HepG2 (cell line): ENCODE measurements at regions not wholly inside any gene's neighbourhood (a gene's known extent, or its start where the extent isn't known, plus 50 kb on each side); places are given as distances from the start of the nearest gene placed in this dataset.
A peak's percentile ranks its signal among the peaks of the same experiment; 100 is the strongest.

ENCODE experiments used
- ATF7 ChIP-seq, 2 experiments: fragments of 450-650 bp in 1 of 2; sonication (generic) in 1 of 2; formaldehyde crosslinking in 1 of 2; IDR thresholded peaks; 2 replicates each; pipeline versions ENCODE4 v1.4.0 to v1.6.1; 2016 to 2020; ENCODE audit warnings: antibody characterized with exemption in 1 of 2, mild to moderate bottlenecking in 1 of 2, missing genetic modification reagents in 1 of 2
- ESRRA ChIP-seq: sonication (generic); formaldehyde crosslinking; IDR thresholded peaks from 2 replicates; pipeline ENCODE4 v1.5.1; 2020; ENCODE audit warnings: mild to moderate bottlenecking, low read depth, missing genetic modification reagents
- GLI4 ChIP-seq: sonication (generic); formaldehyde crosslinking; IDR thresholded peaks from 2 replicates; pipeline ENCODE4 v1.5.1; 2020; ENCODE audit warnings: missing genetic modification reagents, mild to moderate bottlenecking, moderate library complexity, borderline replicate concordance
- HNF4A ChIP-seq: sonication (generic); formaldehyde crosslinking; IDR thresholded peaks from 2 replicates; pipeline ENCODE4 v1.4.0; 2020; ENCODE audit warnings: missing genetic modification reagents
- NCOR1 ChIP-seq: fragments of 200-600 bp; sonication (generic); IDR thresholded peaks from 2 replicates; pipeline ENCODE4 v1.7.0; 2017; ENCODE audit warnings: antibody characterized with exemption, low read length, borderline replicate concordance
- NR2F1 ChIP-seq, 2 experiments: fragments of 450-650 bp in 1 of 2; formaldehyde crosslinking in 1 of 2; IDR thresholded peaks; 2 replicates each; pipeline versions ENCODE4 v1.5.0 to v1.6.1; 2016 to 2020; ENCODE audit warnings: mild to moderate bottlenecking in 1 of 2, missing compliant biosample characterization in 1 of 2, missing genetic modification reagents in 1 of 2, moderate library complexity in 1 of 2
- PHF21A ChIP-seq: sonication (generic); formaldehyde crosslinking; IDR thresholded peaks from 2 replicates; pipeline ENCODE4 v1.5.0; 2020; ENCODE audit warnings: mild to moderate bottlenecking, missing genetic modification reagents
- RARA ChIP-seq: IDR thresholded peaks from 2 replicates; pipeline ENCODE4 v1.6.1; 2016; ENCODE audit warnings: missing genetic modification reagents, missing compliant biosample characterization
- RCOR2 ChIP-seq: IDR thresholded peaks from 2 replicates; pipeline ENCODE4 v1.6.1; 2016; ENCODE audit warnings: missing biosample characterization, missing genetic modification reagents
- SOX6 ChIP-seq, 2 experiments: fragments of 450-650 bp in 1 of 2; sonication (generic) in 1 of 2; formaldehyde crosslinking in 1 of 2; IDR thresholded peaks; 2 replicates each; pipeline versions ENCODE4 v1.4.0 to v1.6.1; 2017 to 2020; ENCODE audit warnings: antibody characterized with exemption in 1 of 2, mild to moderate bottlenecking in 1 of 2, missing genetic modification reagents in 1 of 2
- TEAD3 ChIP-seq: optimal IDR thresholded peaks from 2 replicates; pipeline ENCODE3; 2016; ENCODE audit warnings: borderline replicate concordance
- ZNF619 ChIP-seq: sonication (generic); formaldehyde crosslinking; IDR thresholded peaks from 2 replicates; pipeline ENCODE4 v1.4.0; 2020; ENCODE audit warnings: mild to moderate bottlenecking, missing genetic modification reagents
- TF ChIP-seq, protein P1 (sequence below): sonication (generic); formaldehyde crosslinking; IDR thresholded peaks from 2 replicates; pipeline ENCODE4 v1.8.0; 2022; ENCODE audit warnings: mild to moderate bottlenecking, missing genetic modification reagents, borderline replicate concordance
- TF ChIP-seq, protein P2 (sequence below): sonication (generic); formaldehyde crosslinking; IDR thresholded peaks from 2 replicates; pipeline ENCODE4 v1.4.0; 2020; ENCODE audit warnings: missing genetic modification reagents
- TF ChIP-seq, protein P3 (sequence below): sonication (generic); formaldehyde crosslinking; IDR thresholded peaks from 2 replicates; pipeline ENCODE4 v1.5.1; 2020; ENCODE audit warnings: mild to moderate bottlenecking, missing genetic modification reagents, moderate library complexity
- TF ChIP-seq, protein P4 (sequence below): IDR thresholded peaks from 2 replicates; pipeline ENCODE4 v1.4.0; 2020; ENCODE audit warnings: mild to moderate bottlenecking, missing genetic modification reagents

DNA sequence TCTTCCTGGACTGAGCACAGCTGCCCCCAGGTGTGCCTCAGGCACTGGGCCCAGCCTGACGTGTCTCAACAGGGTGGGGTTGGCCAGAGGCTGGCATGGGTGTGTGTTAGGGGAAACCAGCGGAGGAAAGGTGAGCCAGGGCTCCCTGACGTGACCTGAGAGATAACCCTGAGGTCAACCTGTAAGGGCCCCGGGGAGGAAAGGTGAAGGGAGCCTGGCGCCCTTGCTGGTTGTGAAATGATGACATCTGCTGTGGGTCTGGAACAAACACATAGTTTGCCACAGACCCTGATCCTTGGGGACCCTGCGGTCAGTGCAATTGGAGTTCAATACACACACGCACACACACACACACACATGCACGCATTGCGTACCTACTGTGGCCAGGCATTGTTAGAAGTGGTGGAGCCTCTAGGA is 100.2 kb upstream of the TLE3 start (continued):
- no peak for TF ChIP-seq SOX6 (IDR thresholded peaks at IDR 0.05)
- TF ChIP-seq SOX6 (CRISPR knock-in tag; IDR thresholded peaks at IDR 0.05), result peak; percentile 79
- TF ChIP-seq NCOR1, result peak; percentile 62; the same call in 1 of the 2 replicates
- peak; percentile 67 for TF ChIP-seq RARA (CRISPR knock-in tag)
- no peak for TF ChIP-seq RCOR2
- TF ChIP-seq ATF7 (IDR thresholded peaks at IDR 0.05), result no peak
- 0 out of 2 replicates have a peak, but pooled peaks have one; percentile 34 for TF ChIP-seq ATF7 (CRISPR knock-in tag; IDR thresholded peaks at IDR 0.05)
- 0 out of 4 replicates have a peak, but pooled peaks of 1 of the 2 experiments have one; percentile 36 for TF ChIP-seq NR2F1 (CRISPR knock-in tag; IDR thresholded peaks at IDR 0.05)
- no peak for TF ChIP-seq ZNF619 (CRISPR knock-in tag)
- TF ChIP-seq, protein P1, sequence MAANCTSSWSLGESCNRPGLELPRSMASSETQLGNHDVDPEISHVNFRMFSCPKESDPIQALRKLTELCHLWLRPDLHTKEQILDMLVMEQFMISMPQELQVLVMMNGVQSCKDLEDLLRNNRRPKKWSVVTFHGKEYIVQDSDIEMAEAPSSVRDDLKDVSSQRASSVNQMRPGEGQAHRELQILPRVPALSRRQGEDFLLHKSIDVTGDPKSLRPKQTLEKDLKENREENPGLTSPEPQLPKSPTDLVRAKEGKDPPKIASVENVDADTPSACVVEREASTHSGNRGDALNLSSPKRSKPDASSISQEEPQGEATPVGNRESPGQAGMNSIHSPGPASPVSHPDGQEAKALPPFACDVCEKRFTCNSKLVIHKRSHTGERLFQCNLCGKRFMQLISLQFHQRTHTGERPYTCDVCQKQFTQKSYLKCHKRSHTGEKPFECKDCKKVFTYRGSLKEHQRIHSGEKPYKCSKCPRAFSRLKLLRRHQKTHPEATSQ (CRISPR knock-in tag), result no peak
- 0 out of 2 replicates have a peak, but pooled peaks have one; percentile 28 for TF ChIP-seq PHF21A (CRISPR knock-in tag)
- TF ChIP-seq, protein P2, sequence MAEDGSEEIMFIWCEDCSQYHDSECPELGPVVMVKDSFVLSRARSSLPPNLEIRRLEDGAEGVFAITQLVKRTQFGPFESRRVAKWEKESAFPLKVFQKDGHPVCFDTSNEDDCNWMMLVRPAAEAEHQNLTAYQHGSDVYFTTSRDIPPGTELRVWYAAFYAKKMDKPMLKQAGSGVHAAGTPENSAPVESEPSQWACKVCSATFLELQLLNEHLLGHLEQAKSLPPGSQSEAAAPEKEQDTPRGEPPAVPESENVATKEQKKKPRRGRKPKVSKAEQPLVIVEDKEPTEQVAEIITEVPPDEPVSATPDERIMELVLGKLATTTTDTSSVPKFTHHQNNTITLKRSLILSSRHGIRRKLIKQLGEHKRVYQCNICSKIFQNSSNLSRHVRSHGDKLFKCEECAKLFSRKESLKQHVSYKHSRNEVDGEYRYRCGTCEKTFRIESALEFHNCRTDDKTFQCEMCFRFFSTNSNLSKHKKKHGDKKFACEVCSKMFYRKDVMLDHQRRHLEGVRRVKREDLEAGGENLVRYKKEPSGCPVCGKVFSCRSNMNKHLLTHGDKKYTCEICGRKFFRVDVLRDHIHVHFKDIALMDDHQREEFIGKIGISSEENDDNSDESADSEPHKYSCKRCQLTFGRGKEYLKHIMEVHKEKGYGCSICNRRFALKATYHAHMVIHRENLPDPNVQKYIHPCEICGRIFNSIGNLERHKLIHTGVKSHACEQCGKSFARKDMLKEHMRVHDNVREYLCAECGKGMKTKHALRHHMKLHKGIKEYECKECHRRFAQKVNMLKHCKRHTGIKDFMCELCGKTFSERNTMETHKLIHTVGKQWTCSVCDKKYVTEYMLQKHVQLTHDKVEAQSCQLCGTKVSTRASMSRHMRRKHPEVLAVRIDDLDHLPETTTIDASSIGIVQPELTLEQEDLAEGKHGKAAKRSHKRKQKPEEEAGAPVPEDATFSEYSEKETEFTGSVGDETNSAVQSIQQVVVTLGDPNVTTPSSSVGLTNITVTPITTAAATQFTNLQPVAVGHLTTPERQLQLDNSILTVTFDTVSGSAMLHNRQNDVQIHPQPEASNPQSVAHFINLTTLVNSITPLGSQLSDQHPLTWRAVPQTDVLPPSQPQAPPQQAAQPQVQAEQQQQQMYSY, result no peak
- no peak for TF ChIP-seq ESRRA
- peak; percentile 13 for TF ChIP-seq TEAD3
- TF ChIP-seq HNF4A (CRISPR knock-in tag), result peak; percentile 67
- no peak for TF ChIP-seq GLI4 (CRISPR knock-in tag)
- TF ChIP-seq, protein P3, sequence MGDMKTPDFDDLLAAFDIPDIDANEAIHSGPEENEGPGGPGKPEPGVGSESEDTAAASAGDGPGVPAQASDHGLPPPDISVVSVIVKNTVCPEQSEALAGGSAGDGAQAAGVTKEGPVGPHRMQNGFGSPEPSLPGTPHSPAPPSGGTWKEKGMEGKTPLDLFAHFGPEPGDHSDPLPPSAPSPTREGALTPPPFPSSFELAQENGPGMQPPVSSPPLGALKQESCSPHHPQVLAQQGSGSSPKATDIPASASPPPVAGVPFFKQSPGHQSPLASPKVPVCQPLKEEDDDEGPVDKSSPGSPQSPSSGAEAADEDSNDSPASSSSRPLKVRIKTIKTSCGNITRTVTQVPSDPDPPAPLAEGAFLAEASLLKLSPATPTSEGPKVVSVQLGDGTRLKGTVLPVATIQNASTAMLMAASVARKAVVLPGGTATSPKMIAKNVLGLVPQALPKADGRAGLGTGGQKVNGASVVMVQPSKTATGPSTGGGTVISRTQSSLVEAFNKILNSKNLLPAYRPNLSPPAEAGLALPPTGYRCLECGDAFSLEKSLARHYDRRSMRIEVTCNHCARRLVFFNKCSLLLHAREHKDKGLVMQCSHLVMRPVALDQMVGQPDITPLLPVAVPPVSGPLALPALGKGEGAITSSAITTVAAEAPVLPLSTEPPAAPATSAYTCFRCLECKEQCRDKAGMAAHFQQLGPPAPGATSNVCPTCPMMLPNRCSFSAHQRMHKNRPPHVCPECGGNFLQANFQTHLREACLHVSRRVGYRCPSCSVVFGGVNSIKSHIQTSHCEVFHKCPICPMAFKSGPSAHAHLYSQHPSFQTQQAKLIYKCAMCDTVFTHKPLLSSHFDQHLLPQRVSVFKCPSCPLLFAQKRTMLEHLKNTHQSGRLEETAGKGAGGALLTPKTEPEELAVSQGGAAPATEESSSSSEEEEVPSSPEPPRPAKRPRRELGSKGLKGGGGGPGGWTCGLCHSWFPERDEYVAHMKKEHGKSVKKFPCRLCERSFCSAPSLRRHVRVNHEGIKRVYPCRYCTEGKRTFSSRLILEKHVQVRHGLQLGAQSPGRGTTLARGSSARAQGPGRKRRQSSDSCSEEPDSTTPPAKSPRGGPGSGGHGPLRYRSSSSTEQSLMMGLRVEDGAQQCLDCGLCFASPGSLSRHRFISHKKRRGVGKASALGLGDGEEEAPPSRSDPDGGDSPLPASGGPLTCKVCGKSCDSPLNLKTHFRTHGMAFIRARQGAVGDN (CRISPR knock-in tag), result peak; percentile 41
- TF ChIP-seq, protein P4, sequence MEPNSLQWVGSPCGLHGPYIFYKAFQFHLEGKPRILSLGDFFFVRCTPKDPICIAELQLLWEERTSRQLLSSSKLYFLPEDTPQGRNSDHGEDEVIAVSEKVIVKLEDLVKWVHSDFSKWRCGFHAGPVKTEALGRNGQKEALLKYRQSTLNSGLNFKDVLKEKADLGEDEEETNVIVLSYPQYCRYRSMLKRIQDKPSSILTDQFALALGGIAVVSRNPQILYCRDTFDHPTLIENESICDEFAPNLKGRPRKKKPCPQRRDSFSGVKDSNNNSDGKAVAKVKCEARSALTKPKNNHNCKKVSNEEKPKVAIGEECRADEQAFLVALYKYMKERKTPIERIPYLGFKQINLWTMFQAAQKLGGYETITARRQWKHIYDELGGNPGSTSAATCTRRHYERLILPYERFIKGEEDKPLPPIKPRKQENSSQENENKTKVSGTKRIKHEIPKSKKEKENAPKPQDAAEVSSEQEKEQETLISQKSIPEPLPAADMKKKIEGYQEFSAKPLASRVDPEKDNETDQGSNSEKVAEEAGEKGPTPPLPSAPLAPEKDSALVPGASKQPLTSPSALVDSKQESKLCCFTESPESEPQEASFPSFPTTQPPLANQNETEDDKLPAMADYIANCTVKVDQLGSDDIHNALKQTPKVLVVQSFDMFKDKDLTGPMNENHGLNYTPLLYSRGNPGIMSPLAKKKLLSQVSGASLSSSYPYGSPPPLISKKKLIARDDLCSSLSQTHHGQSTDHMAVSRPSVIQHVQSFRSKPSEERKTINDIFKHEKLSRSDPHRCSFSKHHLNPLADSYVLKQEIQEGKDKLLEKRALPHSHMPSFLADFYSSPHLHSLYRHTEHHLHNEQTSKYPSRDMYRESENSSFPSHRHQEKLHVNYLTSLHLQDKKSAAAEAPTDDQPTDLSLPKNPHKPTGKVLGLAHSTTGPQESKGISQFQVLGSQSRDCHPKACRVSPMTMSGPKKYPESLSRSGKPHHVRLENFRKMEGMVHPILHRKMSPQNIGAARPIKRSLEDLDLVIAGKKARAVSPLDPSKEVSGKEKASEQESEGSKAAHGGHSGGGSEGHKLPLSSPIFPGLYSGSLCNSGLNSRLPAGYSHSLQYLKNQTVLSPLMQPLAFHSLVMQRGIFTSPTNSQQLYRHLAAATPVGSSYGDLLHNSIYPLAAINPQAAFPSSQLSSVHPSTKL, result peak; percentile 16; the same call in 1 of the 2 replicates
